DMS79 treated with DMSO at 0.1 percent for 48 hours (cell line): ENCODE measurements at regions not wholly inside any gene's neighbourhood (a gene's known extent, or its start where the extent isn't known, plus 50 kb on each side); places are given as distances from the start of the nearest gene placed in this dataset.

Experiments
- DNase-seq: peaks from one replicate; lab custom pipeline; 2025; lab: John Stamatoyannopoulos, UW

- no peak for DNase-seq
Observed at GRCh38 chr10:88023676-88024075, 160.3 kb downstream of the PTEN start.

DNA sequence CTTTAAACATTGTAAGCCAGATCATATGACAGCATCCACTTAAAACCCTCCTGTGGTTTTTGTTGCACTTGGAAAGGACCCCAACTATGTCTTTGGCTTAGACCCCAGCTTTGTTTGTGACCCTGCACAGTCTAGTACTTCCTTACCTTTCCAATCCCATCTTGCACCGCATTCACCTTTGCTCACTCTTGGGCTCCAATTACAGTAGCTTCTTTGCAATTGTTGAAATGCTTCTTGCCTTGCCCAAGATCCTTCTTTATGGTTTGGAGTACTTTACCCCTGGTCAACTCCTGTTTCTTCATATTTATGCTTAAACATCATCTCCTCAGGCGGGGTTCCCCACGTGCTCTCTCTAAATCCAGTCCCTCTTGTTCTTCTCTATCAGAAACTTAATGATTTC lies 162.6 kb downstream of the PTEN start:
- DNase-seq, result peak; percentile 10

GRCh38 chr10:88027570-88027969 lies 164.1 kb downstream of the PTEN start:
- DNase-seq, result no peak

- no peak for DNase-seq
Observed at GRCh38 chr10:88028072-88028471, 164.6 kb downstream of the PTEN start.

DNA sequence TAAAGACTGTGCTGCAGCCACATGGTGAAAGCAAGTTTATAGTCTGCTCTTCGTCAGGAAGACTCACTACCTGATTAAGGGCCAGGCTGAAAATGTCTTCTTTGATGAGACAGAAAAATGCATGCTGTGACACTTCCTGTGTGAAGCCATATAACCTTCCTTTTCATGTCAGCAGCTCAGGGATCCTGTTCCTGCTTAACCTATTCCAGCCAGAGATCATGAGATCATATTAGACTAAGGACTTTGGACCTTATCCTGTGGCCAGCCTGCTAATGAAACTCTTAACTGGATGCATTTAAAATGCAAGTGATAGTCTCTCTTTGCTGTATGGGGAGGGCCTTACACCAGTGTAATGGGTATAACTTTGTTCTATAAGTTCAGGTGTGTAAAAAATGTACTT lies 165.2 kb downstream of the PTEN start:
- DNase-seq, result no peak

DNA sequence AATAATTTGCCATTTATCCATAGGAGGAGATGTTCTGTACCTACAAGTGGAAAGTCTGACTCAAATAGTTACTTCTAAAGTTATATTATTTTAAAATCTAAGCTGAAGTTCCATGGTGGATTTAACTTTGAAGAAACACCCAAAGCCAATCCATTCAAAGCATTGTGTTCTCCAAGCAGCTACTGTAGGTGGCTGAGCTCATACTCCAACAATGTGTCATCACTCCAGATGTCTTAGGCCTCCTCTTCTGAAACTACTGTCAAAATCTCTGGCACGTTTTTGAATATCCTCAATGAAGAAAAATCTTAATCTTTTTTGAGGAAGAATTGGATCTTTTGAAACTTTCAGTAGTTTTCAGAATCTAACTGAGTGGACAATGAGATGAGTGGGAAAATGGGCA lies 169.1 kb downstream of the PTEN start:
- no peak for DNase-seq

- no peak for DNase-seq
Observed at GRCh38 chr10:88033385-88033784, 170.0 kb downstream of the PTEN start.

- DNase-seq, result no peak
Observed at GRCh38 chr10:88033793-88034192, 170.4 kb downstream of the PTEN start.

DNA sequence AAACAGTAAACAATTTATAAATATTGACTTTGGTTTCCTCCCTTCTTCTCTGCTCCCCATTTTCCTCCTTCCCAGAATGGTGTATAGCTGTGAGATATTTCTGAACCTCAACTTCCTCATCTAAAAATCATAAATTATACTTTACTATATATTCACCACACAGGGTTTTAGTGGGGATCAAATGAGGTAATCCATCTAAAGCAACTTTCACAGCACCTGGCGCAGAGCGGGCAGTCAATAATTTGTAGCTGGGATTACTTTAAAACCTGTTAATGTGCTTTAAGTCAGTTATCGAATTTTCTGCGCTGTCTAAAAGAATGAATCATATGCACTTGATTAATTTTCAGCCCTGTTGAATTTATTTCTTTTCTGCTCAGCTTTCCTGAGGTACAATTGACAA lies 172.7 kb downstream of the PTEN start:
- DNase-seq, result no peak

DNA sequence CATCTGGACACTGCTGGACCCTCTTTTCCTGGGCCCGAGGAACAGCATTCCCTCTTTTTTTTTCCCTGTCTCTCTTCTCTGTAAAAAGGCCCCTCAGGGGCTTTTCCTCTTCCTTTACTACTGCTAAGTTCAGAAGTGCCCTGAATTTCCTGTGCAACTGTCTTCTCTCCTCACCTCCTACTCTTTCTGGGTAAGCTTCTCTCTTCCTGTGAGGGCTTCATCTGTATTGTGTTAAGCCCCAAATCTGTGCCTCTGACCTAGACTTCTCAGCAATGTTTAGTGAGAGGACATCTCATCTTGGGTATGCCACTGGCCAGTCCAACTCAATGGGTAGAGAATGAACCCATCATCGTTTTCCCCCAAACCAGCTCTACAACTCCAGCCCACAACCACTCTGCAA lies 174.2 kb downstream of the PTEN start:
- DNase-seq, result no peak

DNA sequence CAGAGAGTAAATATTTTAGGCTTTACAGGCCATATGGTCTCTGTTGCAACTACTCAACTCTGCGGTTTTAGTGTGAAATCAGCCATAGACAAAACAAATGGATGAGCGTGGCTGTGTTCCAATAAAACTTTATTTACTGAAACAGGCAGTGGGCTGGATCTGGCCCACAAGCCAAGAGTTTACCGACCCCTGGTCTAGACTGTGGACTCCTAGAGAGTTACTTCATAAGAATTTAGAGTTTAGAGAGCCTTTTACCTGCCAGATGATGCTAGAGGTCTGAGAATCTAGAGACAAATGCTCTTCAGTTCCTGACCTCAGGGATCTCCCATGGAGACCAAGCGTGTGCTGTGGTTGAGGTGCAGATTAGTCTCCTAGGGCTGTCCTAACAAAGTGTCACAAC lies 174.8 kb downstream of the PTEN start:
- DNase-seq, result peak; percentile 3

- no peak for DNase-seq
Observed at GRCh38 chr10:88039496-88040200, 176.2 kb downstream of the PTEN start.

DNA sequence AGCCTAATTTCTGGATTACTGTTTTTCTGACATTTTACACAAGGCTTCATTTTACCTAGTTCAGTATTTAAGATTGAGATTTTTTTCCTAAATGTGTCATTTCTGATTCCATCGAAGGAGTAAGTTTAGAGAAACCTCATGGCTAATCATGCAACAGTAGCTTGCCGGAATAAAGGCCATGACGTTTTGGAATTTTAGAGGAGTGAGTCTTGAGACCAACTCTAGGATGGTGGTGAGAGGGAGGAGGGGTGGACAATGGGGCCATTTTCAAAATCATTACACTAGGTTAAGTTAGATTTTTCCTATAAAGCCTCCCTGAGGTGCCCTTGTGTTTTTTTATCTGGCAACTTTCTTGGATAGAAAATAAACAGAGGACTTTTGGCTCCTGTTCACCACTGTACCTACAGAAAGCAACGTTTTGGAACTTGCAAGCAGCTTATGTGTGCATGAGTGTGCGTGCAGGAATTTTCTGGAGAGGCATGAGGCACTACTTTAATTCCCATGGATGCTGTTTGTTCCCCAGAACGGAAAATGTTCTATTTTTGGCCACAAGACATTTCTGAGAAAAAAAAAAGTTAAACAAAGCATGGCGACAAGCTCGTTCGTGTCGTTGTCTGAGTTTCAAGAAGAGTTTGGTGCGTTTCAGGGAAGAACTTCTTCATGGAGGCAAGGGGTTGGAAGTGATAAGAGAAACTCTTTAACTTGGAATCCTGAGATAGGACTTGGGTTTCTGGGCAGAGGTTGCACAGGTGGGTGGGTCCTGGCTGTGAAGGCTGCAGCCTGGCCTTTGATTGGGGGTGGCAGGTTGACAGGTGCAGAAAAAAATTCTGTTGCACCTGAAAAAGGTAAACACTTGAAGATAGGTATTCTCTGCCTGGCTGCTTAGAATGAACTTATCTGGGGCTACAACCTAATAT lies 178.1 kb downstream of the PTEN start:
- DNase-seq, result no peak

DNA sequence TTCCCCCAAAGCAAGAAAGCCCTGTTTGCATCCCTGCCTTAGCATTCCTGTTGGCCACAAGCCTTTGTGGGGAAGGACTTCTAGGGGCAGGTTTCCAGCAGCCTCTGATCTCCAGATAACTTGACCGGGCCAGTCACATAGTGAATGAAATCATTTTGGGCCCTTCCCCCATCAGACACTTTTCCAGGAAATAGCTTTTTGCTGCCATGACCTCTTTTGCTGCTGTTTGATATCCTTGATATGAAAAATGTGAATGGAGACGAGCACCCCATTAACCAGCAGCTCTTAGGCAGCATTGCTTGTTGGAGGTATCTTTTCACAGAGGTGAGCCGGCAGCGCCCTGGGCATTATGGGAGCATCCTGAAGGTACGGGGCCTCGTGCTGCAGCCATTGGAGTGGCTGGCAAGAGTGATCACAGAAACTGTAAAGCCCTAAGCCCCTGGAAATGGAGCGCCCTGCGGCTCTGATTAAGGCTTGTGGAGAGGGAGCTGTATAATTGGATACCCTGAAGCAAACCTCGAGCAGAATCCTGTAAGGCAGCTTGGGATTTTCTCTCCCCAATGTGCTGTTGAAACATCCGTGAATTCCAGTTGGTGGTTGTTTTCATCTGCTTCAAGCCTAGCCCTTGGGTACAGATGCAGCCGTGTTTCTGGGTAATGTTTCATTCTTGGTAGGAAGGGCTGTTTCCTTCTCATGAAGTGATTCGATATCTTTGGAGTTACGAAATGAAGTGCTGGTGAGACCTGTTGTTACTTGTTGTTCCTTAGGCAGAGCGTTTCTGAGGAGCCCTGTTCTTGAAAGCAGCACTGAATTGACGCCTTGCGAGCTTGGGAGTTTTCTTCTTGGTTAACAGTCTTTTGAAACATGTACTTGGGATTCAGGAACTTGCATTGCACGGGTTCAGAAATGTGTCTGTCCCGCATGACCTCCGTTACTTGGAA lies 179.0 kb downstream of the PTEN start:
- peak; percentile 19 for DNase-seq

DNA sequence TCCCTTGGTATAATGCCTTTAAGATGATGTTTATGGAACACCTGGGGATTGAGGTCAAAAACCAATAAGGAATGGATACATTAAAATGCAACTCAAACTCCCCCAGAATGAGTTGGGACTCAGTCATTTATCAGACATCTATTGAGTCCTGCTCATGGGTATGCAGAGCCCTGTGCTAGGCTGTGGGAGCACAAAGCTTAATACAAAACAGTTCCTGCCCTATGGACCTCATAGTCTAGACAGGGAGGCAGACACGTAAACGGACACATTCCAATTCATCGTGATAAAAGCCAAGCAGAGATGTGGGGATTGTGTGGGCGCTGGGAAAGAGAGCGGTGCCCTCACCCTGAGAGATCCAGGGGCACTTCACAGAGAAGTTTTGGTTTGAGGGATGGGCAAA lies 181.7 kb downstream of the PTEN start:
- DNase-seq, result no peak

DNA sequence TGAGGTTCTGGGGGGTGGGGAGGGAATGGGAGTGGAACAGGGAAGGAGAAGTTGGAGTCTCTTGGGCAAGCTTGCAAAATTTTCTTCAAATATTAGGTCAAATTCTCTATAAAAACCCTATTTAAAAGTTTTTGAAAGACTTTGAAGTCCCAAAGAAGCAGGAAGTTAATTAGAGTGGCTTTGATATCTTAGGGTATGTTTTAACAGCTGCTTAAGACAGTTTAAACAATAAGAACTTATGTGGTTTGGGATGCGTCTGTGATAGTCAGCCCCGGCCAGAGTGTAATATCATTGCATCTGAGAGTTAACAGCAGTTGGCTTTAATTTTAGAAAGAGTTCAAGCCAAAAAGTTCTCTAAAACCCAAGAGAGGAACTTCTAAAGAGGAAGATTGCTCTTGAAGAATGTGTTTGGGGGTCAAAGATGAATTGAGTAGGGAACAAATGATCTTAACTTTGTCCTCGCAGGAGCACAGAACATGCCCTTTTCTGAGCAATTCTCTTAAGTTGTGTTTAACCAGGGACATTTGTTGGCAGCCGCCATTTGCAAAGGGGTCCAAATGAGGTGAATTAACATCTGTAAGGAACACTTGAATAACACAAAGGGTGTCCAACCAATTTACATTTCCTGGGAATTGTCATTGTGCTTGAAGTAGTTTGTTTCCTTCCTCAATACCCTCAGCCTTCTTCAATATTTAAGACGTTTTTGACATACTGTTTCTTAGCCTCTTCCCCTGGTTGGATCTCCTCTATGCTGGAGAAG lies 182.4 kb downstream of the PTEN start:
- DNase-seq, result no peak

- no peak for DNase-seq
Observed at GRCh38 chr10:88047579-88047978, 184.2 kb downstream of the PTEN start.

DNA sequence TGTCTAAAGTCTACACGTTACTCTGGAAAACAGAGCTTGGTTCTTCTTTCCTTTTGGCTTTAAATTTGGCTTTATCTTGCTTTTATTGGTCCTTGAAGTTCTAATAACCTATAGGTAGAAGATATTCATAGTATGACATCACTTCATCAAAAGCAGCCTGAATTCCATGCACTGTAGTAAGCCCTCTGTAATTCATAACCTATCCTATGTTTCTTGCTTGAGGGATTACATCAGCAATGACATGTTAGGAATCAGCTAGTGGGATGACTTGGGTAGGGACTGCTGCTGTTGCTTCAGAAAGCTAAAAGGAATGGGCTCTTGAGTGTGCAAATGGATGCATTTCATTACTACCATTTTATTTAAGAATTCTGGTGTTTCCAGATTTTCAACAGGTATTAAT lies 184.9 kb downstream of the PTEN start:
- no peak for DNase-seq

GRCh38 chr10:88049204-88049603 lies 185.8 kb downstream of the PTEN start:
- DNase-seq, result no peak

- DNase-seq, result no peak
Observed at GRCh38 chr10:88057720-88058119, 194.3 kb downstream of the PTEN start.

GRCh38 chr10:88058750-88059149 lies 195.3 kb downstream of the PTEN start:
- no peak for DNase-seq

GRCh38 chr10:88059190-88059589 lies 195.8 kb downstream of the PTEN start:
- DNase-seq, result no peak
